ENCODE measurements at regions not wholly inside any gene's neighbourhood (a gene's known extent, or its start where the extent isn't known, plus 50 kb on each side); places are given as distances from the start of the nearest gene placed in this dataset.

GRCh38 chr15:68871507-68871906 lies 50.8 kb upstream of the ANP32A start:
- no peak for DNase-seq
- no peak overlapping the region for H3K27ac ChIP-seq
- H3K4me1 ChIP-seq: peaks cover 0 to 4% (median 2%) of the 10 kb centered on the region in 4 donors
- H3K9me3 ChIP-seq: no peaks in the 10 kb centered on the region
- in situ Hi-C loops (cut with MboI; ENCODE audit: low pct_ligation_motif_present in 1 of 4, low pct_unique_long_range_greater_than_20kb in 1 of 4, low sequenced_read_pairs in 3 of 4) (loop anchor here (10.0 kb wide), 3 partner anchors 87 to 317 kb away; no protein-coding TSS in a partner anchor), intact Hi-C loops (cut with DNase I; ENCODE audit: low total_unique reads) (loop anchor here (10.0 kb wide), 2 partner anchors 137 to 317 kb away; no protein-coding TSS in a partner anchor)
- no peaks in the 10 kb centered on the region for H3K36me3 ChIP-seq
- TF ChIP-seq POLR2AphosphoS5 (IDR thresholded peaks at IDR 0.05): no peak
- TF ChIP-seq EP300 (IDR thresholded peaks at IDR 0.05; ENCODE audit: low read depth): no peak
- no peak for TF ChIP-seq CTCF (IDR thresholded peaks at IDR 0.05)
- no peak for TF ChIP-seq POLR2A (IDR thresholded peaks at IDR 0.05)
- H3K27me3 ChIP-seq: peaks cover 17% of the 10 kb centered on the region
- no peak overlapping the region for H3K4me3 ChIP-seq

GRCh38 chr15:68874788-68875187 lies 54.1 kb upstream of the ANP32A start:
- no peak for DNase-seq
- in situ Hi-C loops (cut with MboI; ENCODE audit: low pct_ligation_motif_present in 1 of 4, low pct_unique_long_range_greater_than_20kb in 1 of 4, low sequenced_read_pairs in 3 of 4): loop anchor here (5.0 to 10.0 kb wide), 5 partner anchors 90 to 322 kb away; no protein-coding TSS in a partner anchor
- Histone ChIP-seq H3K27ac (no peak overlapping the region), H3K36me3 (no peaks in the 10 kb centered on the region), H3K9me3 (no peaks in the 10 kb centered on the region), H3K4me3 (no peak overlapping the region), H3K4me1 (peaks cover 0 to 4% (median 2%) of the 10 kb centered on the region in 4 donors), H3K27me3 (peaks cover 14% of the 10 kb centered on the region)
- intact Hi-C loops (cut with DNase I; ENCODE audit: low total_unique reads): loop anchor here (5.0 to 10.0 kb wide), 3 partner anchors 92 to 320 kb away; no protein-coding TSS in a partner anchor
- 80 to 89% methylated on average over 1 to 7 of the region's 7 CpGs for WGBS, 2 donors (ENCODE audit: low coverage in 1 of 2)
- TF ChIP-seq POLR2AphosphoS5 (IDR thresholded peaks at IDR 0.05): no peak
- no peak for TF ChIP-seq POLR2A (IDR thresholded peaks at IDR 0.05)
- TF ChIP-seq CTCF (IDR thresholded peaks at IDR 0.05): no peak
- no peak for TF ChIP-seq EP300 (IDR thresholded peaks at IDR 0.05; ENCODE audit: low read depth)

- Histone ChIP-seq H3K4me3 (peak overlapping the region in 3 of 4 donors; percentile 15 to 38 (median 30)), H3K27me3 (peaks cover 18% of the 10 kb centered on the region), H3K9me3 (no peaks in the 10 kb centered on the region), H3K27ac (no peak overlapping the region), H3K36me3 (no peaks in the 10 kb centered on the region), H3K4me1 (peaks cover 0 to 4% (median 2%) of the 10 kb centered on the region in 4 donors)
- in situ Hi-C loops (cut with MboI; ENCODE audit: low pct_ligation_motif_present in 1 of 4, low pct_unique_long_range_greater_than_20kb in 1 of 4, low sequenced_read_pairs in 3 of 4) (loop anchor here (5.0 to 10.0 kb wide), 5 partner anchors 91 to 323 kb away; no protein-coding TSS in a partner anchor), intact Hi-C loops (cut with DNase I; ENCODE audit: low total_unique reads) (loop anchor here (5.0 to 10.0 kb wide), 3 partner anchors 93 to 321 kb away; no protein-coding TSS in a partner anchor)
- WGBS, 2 donors (ENCODE audit: low coverage in 1 of 2): 2 to 13% methylated on average over 9 to 31 of the region's 31 CpGs
- TF ChIP-seq CTCF (IDR thresholded peaks at IDR 0.05): peak; percentile 85 to 94 (median 91)
- TF ChIP-seq EP300 (IDR thresholded peaks at IDR 0.05; ENCODE audit: low read depth): no peak
- peak; percentile 94 for DNase-seq
These were observed 54.8 kb upstream of the SPESP1 start for GRCh38 chr15:68875377-68876116.

GRCh38 chr15:68877626-68878025 lies 52.7 kb upstream of the SPESP1 start:
- intact Hi-C loops (cut with DNase I; ENCODE audit: low total_unique reads): loop anchor here (5.0 to 10.0 kb wide), 3 partner anchors 95 to 323 kb away; no protein-coding TSS in a partner anchor
- in situ Hi-C loops (cut with MboI; ENCODE audit: low pct_ligation_motif_present in 1 of 4, low pct_unique_long_range_greater_than_20kb in 1 of 4, low sequenced_read_pairs in 3 of 4): loop anchor here (5.0 to 10.0 kb wide), 5 partner anchors 93 to 325 kb away; no protein-coding TSS in a partner anchor
- Histone ChIP-seq H3K4me3 (no peak overlapping the region), H3K4me1 (peaks cover 0 to 4% (median 2%) of the 10 kb centered on the region in 4 donors), H3K36me3 (no peaks in the 10 kb centered on the region), H3K27me3 (peaks cover 15% of the 10 kb centered on the region), H3K27ac (no peak overlapping the region), H3K9me3 (no peaks in the 10 kb centered on the region)
- 82% methylated on average over 5 of the region's 5 CpGs for WGBS, 2 donors (ENCODE audit: low coverage in 1 of 2)
- TF ChIP-seq POLR2AphosphoS5 (IDR thresholded peaks at IDR 0.05): no peak
- no peak for DNase-seq
